C4-2B (cell line): ENCODE measurements at regions not wholly inside any gene's neighbourhood (a gene's known extent, or its start where the extent isn't known, plus 50 kb on each side); places are given as distances from the start of the nearest gene placed in this dataset.
"Not testable (repeated sequence)": the region's sequence is repeated elsewhere in the genome, so short reads cannot be mapped to it uniquely, and the experiment has no call there.

ENCODE experiments used
- CTCF ChIP-seq: fragments of 450-650 bp; conservative IDR thresholded peaks from 2 replicates; pipeline ENCODE4 v1.5.1; 2017; ENCODE audit warnings: mild to moderate bottlenecking
- ZFX ChIP-seq: fragments of 450-650 bp; IDR thresholded peaks from 2 replicates; pipeline ENCODE4 v1.6.1; 2017

GRCh38 chr1:234795711-234796437, 185.9 kb upstream of the IRF2BP2 start:
- TF ChIP-seq ZFX, CTCF: not testable (repeated sequence)
